ENCODE measurements at regions not wholly inside any gene's neighbourhood (a gene's known extent, or its start where the extent isn't known, plus 50 kb on each side); places are given as distances from the start of the nearest gene placed in this dataset.

DNA sequence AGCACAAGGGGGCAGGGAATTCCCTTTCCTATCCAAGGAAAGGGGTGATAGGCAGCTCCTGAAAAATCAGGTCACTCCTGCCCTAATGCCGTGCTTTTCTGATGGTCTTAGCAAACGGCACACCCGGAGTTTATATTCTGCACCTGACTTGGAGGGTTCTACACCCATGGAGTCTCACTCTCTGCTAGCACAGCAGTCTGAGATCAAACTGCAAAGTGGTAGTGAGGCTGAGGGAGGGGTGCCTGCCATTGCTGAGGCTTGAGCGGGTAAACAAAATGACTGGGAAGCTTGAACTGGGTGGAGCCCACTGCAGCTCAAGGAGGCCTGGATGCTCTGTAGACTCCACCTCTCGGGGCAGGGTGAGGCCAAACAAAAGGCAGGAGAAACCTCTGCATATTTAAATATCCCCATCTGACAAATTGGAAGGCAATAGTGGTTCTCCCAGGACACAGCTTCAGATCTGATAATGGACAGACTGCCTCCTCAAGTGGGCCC, 194.7 kb downstream of the OR4A47 start:
- TF ChIP-seq EP300 (IDR thresholded peaks at IDR 0.05) (no peak), POLR2AphosphoS5 (IDR thresholded peaks at IDR 0.05) (no peak)

Data from suprapubic skin (tissue), 4 donors.